ENCODE measurements at regions not wholly inside any gene's neighbourhood (a gene's known extent, or its start where the extent isn't known, plus 50 kb on each side); places are given as distances from the start of the nearest gene placed in this dataset.

GRCh38 chr14:101033006-101033405 lies 129.5 kb upstream of the RTL1 start:
- TF ChIP-seq CTCF (IDR thresholded peaks at IDR 0.05) = no peak
- TF ChIP-seq POLR2A (IDR thresholded peaks at IDR 0.05) = no peak
- TF ChIP-seq EP300 (IDR thresholded peaks at IDR 0.05) = no peak
